ENCODE measurements at regions not wholly inside any gene's neighbourhood (a gene's known extent, or its start where the extent isn't known, plus 50 kb on each side); places are given as distances from the start of the nearest gene placed in this dataset.

- peak; percentile 29 for DNase-seq (ENCODE audit: low read depth)
- H3K4me3 ChIP-seq (ENCODE audit: control insufficient read depth, low read depth, low read length): no peak overlapping the region
- no peak for TF ChIP-seq CTCF (IDR thresholded peaks at IDR 0.05; ENCODE audit: control insufficient read depth, insufficient read depth, low read depth, low read length, missing control alignments)
Measured at GRCh38 chr9:2307480-2307879, 292.3 kb downstream of the SMARCA2 start.

GRCh38 chr9:2311920-2312319 is 296.8 kb downstream of the SMARCA2 start:
- TF ChIP-seq CTCF (IDR thresholded peaks at IDR 0.05; ENCODE audit: control insufficient read depth, insufficient read depth, low read depth, low read length, missing control alignments): no peak

GRCh38 chr9:2313512-2313911 is 298.4 kb downstream of the SMARCA2 start:
- H3K4me3 ChIP-seq (ENCODE audit: control insufficient read depth, low read depth, low read length): no peak overlapping the region
- no peak for TF ChIP-seq CTCF (IDR thresholded peaks at IDR 0.05; ENCODE audit: control insufficient read depth, insufficient read depth, low read depth, low read length, missing control alignments)
- no peak for DNase-seq (ENCODE audit: low read depth)

More at GRCh38 chr9:2311920-2312319, 296.8 kb downstream of the SMARCA2 start:
- H3K4me3 ChIP-seq (ENCODE audit: control insufficient read depth, low read depth, low read length): no peak overlapping the region
- DNase-seq (ENCODE audit: low read depth): no peak

GRCh38 chr9:2317591-2317990 is 302.4 kb downstream of the SMARCA2 start:
- DNase-seq (ENCODE audit: low read depth): no peak
- no peak for TF ChIP-seq CTCF (IDR thresholded peaks at IDR 0.05; ENCODE audit: control insufficient read depth, insufficient read depth, low read depth, low read length, missing control alignments)
- no peak overlapping the region for H3K4me3 ChIP-seq (ENCODE audit: control insufficient read depth, low read depth, low read length)

GRCh38 chr9:2319421-2319820 is 302.2 kb upstream of the VLDLR start:
- no peak overlapping the region for H3K4me3 ChIP-seq (ENCODE audit: control insufficient read depth, low read depth, low read length)
- no peak for TF ChIP-seq CTCF (IDR thresholded peaks at IDR 0.05; ENCODE audit: control insufficient read depth, insufficient read depth, low read depth, low read length, missing control alignments)
- no peak for DNase-seq (ENCODE audit: low read depth)

- no peak overlapping the region for H3K4me3 ChIP-seq (ENCODE audit: control insufficient read depth, low read depth, low read length)
- no peak for DNase-seq (ENCODE audit: low read depth)
- TF ChIP-seq CTCF (IDR thresholded peaks at IDR 0.05; ENCODE audit: control insufficient read depth, insufficient read depth, low read depth, low read length, missing control alignments): no peak
Measured at GRCh38 chr9:2320114-2320513, 301.5 kb upstream of the VLDLR start.

- no peak for TF ChIP-seq CTCF (IDR thresholded peaks at IDR 0.05; ENCODE audit: control insufficient read depth, insufficient read depth, low read depth, low read length, missing control alignments)
- no peak for DNase-seq (ENCODE audit: low read depth)
- H3K4me3 ChIP-seq (ENCODE audit: control insufficient read depth, low read depth, low read length): no peak overlapping the region
Measured at GRCh38 chr9:2320632-2321031, 301.0 kb upstream of the VLDLR start.
